CD8-positive, alpha-beta memory T cell (primary cell): ENCODE measurements at regions not wholly inside any gene's neighbourhood (a gene's known extent, or its start where the extent isn't known, plus 50 kb on each side); places are given as distances from the start of the nearest gene placed in this dataset.

ENCODE experiments used
- CTCF ChIA-PET: fragments of 350-600 bp; sonication (Branson Sonifier 250); formaldehyde crosslinking; loops from one replicate; lab custom pipeline; 2021; ENCODE audit warnings: antibody characterized with exemption; lab: Charles Lee
- POLR2A ChIA-PET: fragments of 350-600 bp; sonication (Branson Sonifier 250); formaldehyde crosslinking; loops from one replicate; lab custom pipeline; 2021; ENCODE audit warnings: antibody characterized with exemption; lab: Charles Lee
- DNase-seq, 5 donors: peaks; one replicate each; pipeline versions ENCODE4 v3.0.0 to v3.0.0-alpha.2; 2020 to 2022; ENCODE audit warnings: mixed read lengths in 1 of 5
- H3K27ac ChIP-seq: one replicate; pipeline ENCODE4 v1.7.0; 2013; ENCODE audit warnings: low read depth, mild to moderate bottlenecking, low read length, moderate library complexity
- H3K27me3 ChIP-seq: 2 replicates; pipeline ENCODE4 v1.7.0; 2013; ENCODE audit warnings: low read length, mild to moderate bottlenecking; ENCODE audit not compliant: insufficient read depth, poor library complexity, severe bottlenecking
- H3K36me3 ChIP-seq: 2 replicates; pipeline ENCODE4 v1.7.0; 2013; ENCODE audit warnings: mild to moderate bottlenecking, low read length, moderate library complexity; ENCODE audit not compliant: insufficient read depth
- H3K4me1 ChIP-seq: 2 replicates; pipeline ENCODE4 v1.7.0; 2013; ENCODE audit warnings: mild to moderate bottlenecking, low read length, moderate library complexity; ENCODE audit not compliant: insufficient read depth
- H3K4me3 ChIP-seq: 2 replicates; pipeline ENCODE4 v1.7.0; 2013; ENCODE audit warnings: mild to moderate bottlenecking, low read length
- H3K9me3 ChIP-seq: 2 replicates; pipeline ENCODE4 v1.7.0; 2013; ENCODE audit warnings: mild to moderate bottlenecking, low read length
- H3K27ac Mint-ChIP-seq, 8 donors: one replicate each; pipeline ENCODE4 v1.8.0; 2020 to 2021; ENCODE audit warnings: mixed read lengths in 8 of 8, mild to moderate bottlenecking in 6 of 8, inconsistent platforms in 3 of 8, moderate library complexity in 3 of 8
- H3K27me3 Mint-ChIP-seq, 2 donors: one replicate each; pipeline ENCODE4 v1.8.0; 2020 to 2021; ENCODE audit warnings: mixed read lengths in 2 of 2, mild to moderate bottlenecking in 1 of 2, moderate library complexity in 1 of 2
- H3K36me3 Mint-ChIP-seq, 3 donors: one replicate each; pipeline ENCODE4 v1.8.0; 2020 to 2021; ENCODE audit warnings: mixed read lengths in 3 of 3, inconsistent platforms in 1 of 3, mild to moderate bottlenecking in 1 of 3
- H3K4me1 Mint-ChIP-seq, 3 donors: one replicate each; pipeline ENCODE4 v1.8.0; 2020 to 2021; ENCODE audit warnings: mixed read lengths in 3 of 3, inconsistent platforms in 1 of 3, mild to moderate bottlenecking in 1 of 3
- H3K4me3 Mint-ChIP-seq, 7 donors: one replicate each; pipeline ENCODE4 v1.8.0; 2020 to 2021; ENCODE audit warnings: mixed read lengths in 7 of 7, mild to moderate bottlenecking in 6 of 7, moderate library complexity in 4 of 7, inconsistent platforms in 2 of 7
- H3K9me3 Mint-ChIP-seq, 5 donors: one replicate each; pipeline ENCODE4 v1.8.0; 2020 to 2022; ENCODE audit warnings: mixed read lengths in 5 of 5, mild to moderate bottlenecking in 3 of 5, moderate library complexity in 2 of 5, inconsistent platforms in 1 of 5

DNA sequence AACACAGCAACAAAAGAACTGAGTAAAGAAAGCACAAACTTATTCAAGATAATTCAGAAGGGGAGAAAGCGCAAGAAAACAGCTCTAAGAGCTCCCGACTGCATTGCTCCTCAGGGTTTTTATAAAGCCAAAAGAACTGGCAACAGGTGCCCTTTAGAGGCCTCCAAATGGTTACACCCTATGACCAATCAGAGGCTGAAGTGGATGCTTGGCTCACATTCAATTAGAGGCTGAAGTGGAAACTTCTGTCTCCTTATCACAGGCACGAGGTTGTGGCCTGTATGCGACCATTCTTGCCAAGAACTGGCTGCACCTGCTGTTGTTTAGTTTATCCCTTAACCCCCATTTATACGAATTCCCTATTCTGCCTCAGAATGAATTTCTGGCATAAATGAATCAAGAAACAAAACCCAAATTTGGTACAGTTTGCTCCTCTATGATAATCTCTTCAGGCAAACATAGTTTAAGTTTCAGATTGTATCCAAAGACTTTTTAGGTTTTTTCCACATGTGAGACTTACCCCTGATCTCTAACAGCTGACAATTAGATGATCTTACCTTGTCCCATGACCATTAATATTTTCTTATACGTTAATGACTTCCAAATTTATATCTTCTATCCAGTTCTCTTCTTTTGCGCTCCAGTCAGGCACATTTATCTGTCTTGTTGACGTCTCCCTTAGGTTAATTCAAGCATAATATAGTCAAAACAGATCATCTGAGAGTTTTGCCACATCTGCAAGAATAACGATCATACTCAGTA lies 504.8 kb downstream of the NXPH1 start:
- Histone ChIP-seq H3K27ac (no peak overlapping the region), H3K4me1 (no peaks in the 10 kb centered on the region), H3K27me3 (no peaks in the 10 kb centered on the region), H3K9me3 (no peaks in the 10 kb centered on the region), H3K4me3 (no peak overlapping the region), H3K36me3 (no peaks in the 10 kb centered on the region)
- H3K4me3 Mint-ChIP-seq = no peak overlapping the region
- no peak overlapping the region for H3K27ac Mint-ChIP-seq
- ChIA-PET CTCF (no interaction called here), POLR2A (no interaction called here)
- no peaks in the 10 kb centered on the region for H3K36me3 Mint-ChIP-seq
- DNase-seq = no peak
- H3K4me1 Mint-ChIP-seq = no peaks in the 10 kb centered on the region
- H3K9me3 Mint-ChIP-seq = peaks cover 4 to 24% (median 18%) of the 10 kb centered on the region in 5 donors
- no peaks in the 10 kb centered on the region for H3K27me3 Mint-ChIP-seq

DNA sequence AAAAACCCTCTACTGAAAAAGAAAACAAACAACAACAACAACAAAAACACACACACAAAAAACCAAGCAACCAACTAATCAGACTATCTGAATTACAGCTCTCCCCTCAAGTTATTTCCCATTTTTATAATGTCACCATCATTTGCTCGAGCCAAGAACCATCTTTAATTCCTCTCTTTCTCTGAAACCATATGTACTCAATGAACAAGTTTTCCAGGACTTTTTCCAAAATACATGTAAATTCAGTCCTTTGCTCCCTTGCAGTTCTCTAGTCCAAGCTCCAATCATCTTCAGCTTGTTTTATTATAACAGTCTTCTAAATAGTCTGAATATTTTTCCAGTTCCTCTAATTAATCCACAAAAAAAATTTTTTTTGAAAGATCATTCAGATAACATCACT lies 506.0 kb downstream of the NXPH1 start:
- Histone ChIP-seq H3K4me1 (no peaks in the 10 kb centered on the region), H3K27ac (no peak overlapping the region), H3K27me3 (no peaks in the 10 kb centered on the region), H3K9me3 (no peaks in the 10 kb centered on the region), H3K36me3 (no peaks in the 10 kb centered on the region), H3K4me3 (no peak overlapping the region)
- Mint-ChIP-seq H3K9me3 (peaks cover 4 to 25% (median 16%) of the 10 kb centered on the region in 5 donors), H3K4me3 (no peak overlapping the region), H3K27me3 (no peaks in the 10 kb centered on the region), H3K36me3 (no peaks in the 10 kb centered on the region), H3K27ac (no peak overlapping the region), H3K4me1 (no peaks in the 10 kb centered on the region)
- ChIA-PET POLR2A (no interaction called here), CTCF (no interaction called here)
- DNase-seq = no peak

DNA sequence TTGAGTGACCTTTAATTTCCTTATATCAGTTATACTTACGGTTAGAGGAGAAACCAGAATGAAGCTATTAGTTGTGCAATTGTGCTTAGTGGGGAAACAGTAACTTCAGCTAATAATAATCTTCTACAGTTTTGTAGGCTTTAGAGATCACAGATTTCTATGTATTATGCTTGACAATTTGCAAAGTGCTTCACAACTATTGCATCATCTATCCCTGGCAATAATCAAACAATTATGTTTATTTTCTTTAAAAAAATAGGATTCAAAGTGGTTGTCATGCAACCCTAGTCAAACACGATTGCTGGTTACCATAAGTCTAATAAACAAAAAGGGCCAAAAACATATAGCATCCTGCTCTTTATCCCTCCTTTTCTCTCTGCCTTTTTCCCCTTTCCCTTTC lies 530.3 kb downstream of the NXPH1 start:
- no peak overlapping the region for H3K4me3 Mint-ChIP-seq
- ChIA-PET POLR2A (no interaction called here), CTCF (no interaction called here)

DNA sequence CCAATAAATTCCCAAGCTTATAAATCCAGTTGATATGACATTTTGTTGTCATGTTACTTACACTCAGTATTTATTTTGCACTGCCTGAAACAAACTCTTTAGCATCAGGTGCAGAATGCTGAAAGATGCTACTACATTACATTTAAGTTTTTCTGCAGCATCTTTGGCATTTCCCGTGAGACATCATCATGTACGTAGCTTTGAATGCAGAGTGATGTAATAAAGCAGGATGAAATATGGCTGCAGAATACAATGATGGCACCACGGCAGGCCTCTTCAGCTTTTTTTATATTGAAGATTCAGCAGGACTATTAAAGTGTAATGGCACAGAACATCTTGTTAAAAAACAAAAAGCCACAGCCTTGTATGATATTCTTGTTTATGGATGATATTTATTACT lies 531.8 kb downstream of the NXPH1 start:
- CTCF ChIA-PET = no interaction called here
- H3K4me1 Mint-ChIP-seq = no peaks in the 10 kb centered on the region
- no peak overlapping the region for H3K27ac Mint-ChIP-seq

More for the DNA sequence above, 530.3 kb downstream of the NXPH1 start:
- H3K27ac ChIP-seq = no peak overlapping the region
- H3K4me1 ChIP-seq = no peaks in the 10 kb centered on the region
- peaks cover 0 to 29% (median 14%) of the 10 kb centered on the region in 5 donors for H3K9me3 Mint-ChIP-seq
- no peaks in the 10 kb centered on the region for H3K4me1 Mint-ChIP-seq
- H3K27ac Mint-ChIP-seq = no peak overlapping the region
- no peaks in the 10 kb centered on the region for H3K36me3 Mint-ChIP-seq
- H3K9me3 ChIP-seq = no peaks in the 10 kb centered on the region
- H3K27me3 ChIP-seq = no peaks in the 10 kb centered on the region
- no peak for DNase-seq
- no peaks in the 10 kb centered on the region for H3K27me3 Mint-ChIP-seq
- H3K4me3 ChIP-seq = no peak overlapping the region
- no peaks in the 10 kb centered on the region for H3K36me3 ChIP-seq

DNA sequence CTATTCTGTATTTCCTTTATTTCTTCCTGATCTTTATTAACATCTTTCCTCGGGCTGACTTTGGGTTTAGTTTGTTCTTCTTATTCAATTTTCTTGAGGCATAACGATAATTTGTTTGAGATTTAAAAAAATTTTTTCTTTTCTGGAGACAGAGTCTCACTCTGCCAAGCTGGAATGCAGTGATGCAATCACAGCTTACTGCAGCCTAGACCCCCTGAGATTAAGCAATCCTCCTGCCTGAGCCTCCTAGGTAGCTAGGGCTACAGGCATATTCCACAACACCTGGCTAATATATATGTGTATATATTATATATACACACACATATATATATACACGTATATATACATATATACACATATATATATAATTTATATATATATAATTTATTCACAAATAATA lies 540.2 kb downstream of the NXPH1 start:
- no peaks in the 10 kb centered on the region for H3K27me3 ChIP-seq
- ChIA-PET CTCF (no interaction called here), POLR2A (no interaction called here)
- Mint-ChIP-seq H3K27me3 (no peaks in the 10 kb centered on the region), H3K9me3 (peaks cover 4 to 50% (median 8%) of the 10 kb centered on the region in 5 donors), H3K27ac (no peak overlapping the region), H3K4me3 (no peak overlapping the region), H3K36me3 (no peaks in the 10 kb centered on the region), H3K4me1 (no peaks in the 10 kb centered on the region)
- H3K4me1 ChIP-seq = no peaks in the 10 kb centered on the region
- H3K27ac ChIP-seq = no peak overlapping the region
- H3K9me3 ChIP-seq = no peaks in the 10 kb centered on the region
- no peak overlapping the region for H3K4me3 ChIP-seq
- no peaks in the 10 kb centered on the region for H3K36me3 ChIP-seq
- no peak for DNase-seq

More for the DNA sequence above, 531.8 kb downstream of the NXPH1 start:
- H3K36me3 ChIP-seq = no peaks in the 10 kb centered on the region
- H3K9me3 ChIP-seq = no peaks in the 10 kb centered on the region
- Mint-ChIP-seq H3K36me3 (no peaks in the 10 kb centered on the region), H3K9me3 (peaks cover 0 to 26% (median 11%) of the 10 kb centered on the region in 5 donors), H3K27me3 (no peaks in the 10 kb centered on the region), H3K4me3 (no peak overlapping the region)
- no peaks in the 10 kb centered on the region for H3K27me3 ChIP-seq
- no peaks in the 10 kb centered on the region for H3K4me1 ChIP-seq
- H3K27ac ChIP-seq = no peak overlapping the region
- DNase-seq = no peak
- POLR2A ChIA-PET = no interaction called here
- H3K4me3 ChIP-seq = no peak overlapping the region

DNA sequence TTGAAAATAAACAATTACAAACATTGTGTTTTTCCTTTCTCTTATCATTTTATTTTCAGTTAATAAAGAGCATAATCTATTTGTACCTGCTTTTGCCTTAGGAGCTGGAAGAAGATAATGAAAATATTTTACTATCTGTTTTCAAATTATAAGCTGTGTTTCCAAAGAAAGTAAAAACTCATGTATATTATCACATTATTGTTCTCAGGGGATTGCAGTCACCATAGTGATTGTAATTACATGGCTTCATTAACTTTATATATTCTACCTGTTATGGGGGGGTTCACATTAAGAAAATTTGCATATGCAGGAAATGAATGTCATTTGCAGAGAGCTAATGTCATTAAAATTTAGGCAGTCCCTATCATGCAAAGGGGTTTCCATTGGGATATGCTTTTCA lies 542.3 kb downstream of the NXPH1 start:
- Histone ChIP-seq H3K9me3 (no peaks in the 10 kb centered on the region), H3K4me1 (no peaks in the 10 kb centered on the region), H3K27ac (no peak overlapping the region), H3K36me3 (no peaks in the 10 kb centered on the region), H3K4me3 (no peak overlapping the region), H3K27me3 (no peaks in the 10 kb centered on the region)
- H3K36me3 Mint-ChIP-seq = no peaks in the 10 kb centered on the region
- DNase-seq = no peak
- H3K9me3 Mint-ChIP-seq = peaks cover 4 to 51% (median 8%) of the 10 kb centered on the region in 5 donors
- ChIA-PET POLR2A (no interaction called here), CTCF (no interaction called here)
- no peaks in the 10 kb centered on the region for H3K4me1 Mint-ChIP-seq
- no peaks in the 10 kb centered on the region for H3K27me3 Mint-ChIP-seq
- no peak overlapping the region for H3K4me3 Mint-ChIP-seq
- H3K27ac Mint-ChIP-seq = no peak overlapping the region

DNA sequence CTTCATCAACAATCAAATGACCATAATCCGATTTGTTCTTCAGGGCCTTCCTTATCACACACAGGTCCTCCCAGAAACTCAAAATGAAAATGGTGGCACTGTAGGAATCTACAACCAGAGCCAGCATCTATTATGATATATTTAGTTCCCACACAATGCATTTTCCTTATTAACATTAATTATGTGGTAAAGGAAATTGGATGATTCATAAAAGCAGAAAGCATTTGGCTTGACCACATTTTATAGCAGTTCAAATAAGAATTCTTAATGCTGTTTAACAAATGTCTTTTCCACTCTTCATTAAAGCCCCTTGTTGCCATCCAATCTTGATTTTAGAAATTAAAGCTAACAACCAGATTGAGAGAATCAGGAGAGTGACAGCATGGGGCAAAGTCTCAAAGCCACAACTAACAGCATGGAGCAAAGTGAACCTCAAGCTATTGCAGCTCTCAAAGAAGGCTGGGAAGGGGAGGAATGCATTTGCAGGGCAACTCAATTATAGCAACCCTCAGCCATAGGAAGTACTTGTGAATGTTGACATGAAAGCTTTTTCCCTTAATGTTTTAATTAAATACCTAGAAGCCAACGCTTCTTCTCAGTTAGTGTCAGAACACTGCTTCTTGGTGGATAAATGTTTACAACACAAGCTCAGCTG lies 549.1 kb downstream of the NXPH1 start:
- no peak overlapping the region for H3K4me3 Mint-ChIP-seq
- no peak overlapping the region for H3K4me3 ChIP-seq
- POLR2A ChIA-PET = no interaction called here

DNA sequence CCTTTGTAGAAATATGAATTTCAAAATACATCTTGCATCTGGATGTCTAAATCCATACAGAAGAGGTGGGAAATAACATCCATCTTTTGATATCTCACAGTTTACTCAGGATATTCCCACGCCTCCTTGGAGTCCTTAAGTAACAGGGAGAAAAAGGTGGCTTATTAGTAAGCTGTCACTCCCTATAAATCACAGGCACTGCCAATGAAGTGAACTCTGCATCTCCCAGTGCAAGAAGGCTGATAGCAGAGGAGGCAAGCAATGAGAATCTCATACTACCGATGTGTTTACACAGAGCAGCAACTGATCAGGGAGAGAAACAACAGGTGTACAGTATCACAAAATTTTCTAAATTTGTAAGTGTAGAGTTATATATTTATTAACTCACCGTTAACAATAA lies 551.8 kb downstream of the NXPH1 start:
- Histone ChIP-seq H3K36me3 (no peaks in the 10 kb centered on the region), H3K27me3 (no peaks in the 10 kb centered on the region), H3K9me3 (no peaks in the 10 kb centered on the region), H3K4me3 (no peak overlapping the region), H3K4me1 (no peaks in the 10 kb centered on the region), H3K27ac (no peak overlapping the region)
- Mint-ChIP-seq H3K9me3 (peaks cover 3 to 16% (median 9%) of the 10 kb centered on the region in 5 donors), H3K27ac (no peak overlapping the region), H3K4me3 (no peak overlapping the region), H3K4me1 (no peaks in the 10 kb centered on the region), H3K36me3 (no peaks in the 10 kb centered on the region), H3K27me3 (peaks cover 0 to 2% of the 10 kb centered on the region in 2 donors)
- ChIA-PET POLR2A (no interaction called here), CTCF (no interaction called here)
- DNase-seq = no peak

More for the DNA sequence above, 549.1 kb downstream of the NXPH1 start:
- Mint-ChIP-seq H3K27me3 (peaks cover 0 to 2% of the 10 kb centered on the region in 2 donors), H3K4me1 (no peaks in the 10 kb centered on the region), H3K9me3 (peaks cover 3 to 21% (median 8%) of the 10 kb centered on the region in 5 donors), H3K36me3 (no peaks in the 10 kb centered on the region), H3K27ac (no peak overlapping the region)
- Histone ChIP-seq H3K27me3 (no peaks in the 10 kb centered on the region), H3K27ac (no peak overlapping the region), H3K9me3 (no peaks in the 10 kb centered on the region), H3K4me1 (no peaks in the 10 kb centered on the region), H3K36me3 (no peaks in the 10 kb centered on the region)
- no peak for DNase-seq
- CTCF ChIA-PET = no interaction called here
